Natural killer cell treated with Interleukin-12 subunit alpha and Interleukin-12 subunit beta and Interleukin-15 and Interleukin-18, amount 100 ng/mL, for 72 hours (primary cell): ENCODE measurements at regions not wholly inside any gene's neighbourhood (a gene's known extent, or its start where the extent isn't known, plus 50 kb on each side); places are given as distances from the start of the nearest gene placed in this dataset.

ENCODE experiments used
- ATAC-seq, 2 donors: fragments of 150-1000 bp; cut with Tn5 transposase in 1 of 2; sonication (Bioruptor Pico), chemical (Tn5 transposase) in 1 of 2; 2 replicates each; pipeline ENCODE4 v1.10.0; 2021
- DNase-seq: peaks from one replicate; pipeline ENCODE4 v3.0.0; 2022; ENCODE audit warnings: low spot score
- H3K27ac Mint-ChIP-seq, 2 donors: 1 replicate in 1 of 2; 2 replicates in 1 of 2; pipeline ENCODE4 v1.8.0; 2022; ENCODE audit warnings: mixed read lengths in 2 of 2, mild to moderate bottlenecking in 1 of 2, moderate library complexity in 1 of 2
- H3K27me3 Mint-ChIP-seq, 2 donors: 1 replicate in 1 of 2; 2 replicates in 1 of 2; pipeline ENCODE4 v1.8.0; 2022; ENCODE audit warnings: mixed read lengths in 2 of 2
- H3K36me3 Mint-ChIP-seq: one replicate; pipeline ENCODE4 v1.8.0; 2022; ENCODE audit warnings: mixed read lengths
- H3K4me1 Mint-ChIP-seq, 2 donors: 1 replicate in 1 of 2; 2 replicates in 1 of 2; pipeline ENCODE4 v1.8.0; 2022; ENCODE audit warnings: low read depth in 2 of 2, mixed read lengths in 2 of 2, mild to moderate bottlenecking in 1 of 2
- H3K4me3 Mint-ChIP-seq: one replicate; pipeline ENCODE4 v1.8.0; 2022; ENCODE audit warnings: mixed read lengths
- H3K9me3 Mint-ChIP-seq: 2 replicates; pipeline ENCODE4 v1.8.0; 2022; ENCODE audit warnings: mixed read lengths

GRCh38 chr21:27721675-27722074 lies 754.8 kb upstream of the ADAMTS5 start:
- H3K9me3 Mint-ChIP-seq: peaks cover 12% of the 10 kb centered on the region
- H3K4me1 Mint-ChIP-seq: no peaks in the 10 kb centered on the region
- no peak for DNase-seq

GRCh38 chr21:27719226-27719625 lies 752.3 kb upstream of the ADAMTS5 start:
- no peaks in the 10 kb centered on the region for H3K36me3 Mint-ChIP-seq
- ATAC-seq (no peak), DNase-seq (no peak)
- H3K9me3 Mint-ChIP-seq: peaks cover 3% of the 10 kb centered on the region
- H3K4me3 Mint-ChIP-seq: no peak overlapping the region
- H3K4me1 Mint-ChIP-seq: no peaks in the 10 kb centered on the region
- H3K27me3 Mint-ChIP-seq: no peaks in the 10 kb centered on the region
- no peak overlapping the region for H3K27ac Mint-ChIP-seq

More at GRCh38 chr21:27721675-27722074, 754.8 kb upstream of the ADAMTS5 start:
- H3K27me3 Mint-ChIP-seq: peaks cover 0 to 2% of the 10 kb centered on the region in 2 donors
- no peak for ATAC-seq
- no peak overlapping the region for H3K27ac Mint-ChIP-seq
- no peaks in the 10 kb centered on the region for H3K36me3 Mint-ChIP-seq
- H3K4me3 Mint-ChIP-seq: no peak overlapping the region

- no peak overlapping the region for H3K27ac Mint-ChIP-seq
- no peak overlapping the region for H3K4me3 Mint-ChIP-seq
- ATAC-seq (no peak), DNase-seq (no peak)
- H3K9me3 Mint-ChIP-seq: peaks cover 3% of the 10 kb centered on the region
- H3K4me1 Mint-ChIP-seq: no peaks in the 10 kb centered on the region
- no peaks in the 10 kb centered on the region for H3K36me3 Mint-ChIP-seq
- H3K27me3 Mint-ChIP-seq: no peaks in the 10 kb centered on the region
Measured at GRCh38 chr21:27715131-27715530, 748.2 kb upstream of the ADAMTS5 start.

GRCh38 chr21:27713154-27714109 lies 746.5 kb upstream of the ADAMTS5 start:
- Mint-ChIP-seq H3K4me1 (no peaks in the 10 kb centered on the region), H3K4me3 (no peak overlapping the region), H3K36me3 (no peaks in the 10 kb centered on the region), H3K27ac (no peak overlapping the region), H3K9me3 (peaks cover 3% of the 10 kb centered on the region), H3K27me3 (peaks cover 0 to 4% of the 10 kb centered on the region in 2 donors)
- DNase-seq (no peak), ATAC-seq (no peak)

- H3K4me3 Mint-ChIP-seq: no peak overlapping the region
- ATAC-seq: no peak
- H3K36me3 Mint-ChIP-seq: no peaks in the 10 kb centered on the region
- peaks cover 3% of the 10 kb centered on the region for H3K9me3 Mint-ChIP-seq
- DNase-seq: no peak
- H3K4me1 Mint-ChIP-seq: no peaks in the 10 kb centered on the region
- peaks cover 2 to 4% of the 10 kb centered on the region in 2 donors for H3K27me3 Mint-ChIP-seq
- H3K27ac Mint-ChIP-seq: no peak overlapping the region
Measured at GRCh38 chr21:27704567-27705166, 737.8 kb upstream of the ADAMTS5 start.

GRCh38 chr21:27703791-27704190 lies 736.9 kb upstream of the ADAMTS5 start:
- no peak for DNase-seq
- Mint-ChIP-seq H3K4me1 (no peaks in the 10 kb centered on the region), H3K4me3 (no peak overlapping the region), H3K27ac (no peak overlapping the region), H3K27me3 (peaks cover 0 to 2% of the 10 kb centered on the region in 2 donors), H3K36me3 (no peaks in the 10 kb centered on the region), H3K9me3 (no peaks in the 10 kb centered on the region)
- ATAC-seq: no peak

- DNase-seq (peak; percentile 69), ATAC-seq (peak; percentile 60 to 77)
- Mint-ChIP-seq H3K9me3 (no peaks in the 10 kb centered on the region), H3K4me3 (no peak overlapping the region), H3K36me3 (no peaks in the 10 kb centered on the region), H3K27ac (no peak overlapping the region), H3K27me3 (peaks cover 5 to 8% of the 10 kb centered on the region in 2 donors), H3K4me1 (no peaks in the 10 kb centered on the region)
Measured at GRCh38 chr21:27700974-27701614, 734.2 kb upstream of the ADAMTS5 start.

- DNase-seq (no peak), ATAC-seq (no peak)
- H3K36me3 Mint-ChIP-seq: no peaks in the 10 kb centered on the region
- peaks cover 10 to 16% of the 10 kb centered on the region in 2 donors for H3K27me3 Mint-ChIP-seq
- no peaks in the 10 kb centered on the region for H3K9me3 Mint-ChIP-seq
- no peaks in the 10 kb centered on the region for H3K4me1 Mint-ChIP-seq
- no peak overlapping the region for H3K4me3 Mint-ChIP-seq
- no peak overlapping the region for H3K27ac Mint-ChIP-seq
Measured at GRCh38 chr21:27695246-27695645, 728.4 kb upstream of the ADAMTS5 start.

- H3K9me3 Mint-ChIP-seq: no peaks in the 10 kb centered on the region
- peaks cover 10 to 16% of the 10 kb centered on the region in 2 donors for H3K27me3 Mint-ChIP-seq
- H3K4me1 Mint-ChIP-seq: no peaks in the 10 kb centered on the region
- DNase-seq (no peak), ATAC-seq (no peak)
- no peak overlapping the region for H3K4me3 Mint-ChIP-seq
- H3K27ac Mint-ChIP-seq: no peak overlapping the region
- no peaks in the 10 kb centered on the region for H3K36me3 Mint-ChIP-seq
Measured at GRCh38 chr21:27694667-27695066, 727.8 kb upstream of the ADAMTS5 start.

GRCh38 chr21:27693376-27693775 lies 726.5 kb upstream of the ADAMTS5 start:
- peaks cover 2% of the 10 kb centered on the region for H3K36me3 Mint-ChIP-seq
- H3K4me3 Mint-ChIP-seq: no peak overlapping the region
- DNase-seq (no peak), ATAC-seq (no peak)
- no peaks in the 10 kb centered on the region for H3K4me1 Mint-ChIP-seq
- peaks cover 10 to 16% of the 10 kb centered on the region in 2 donors for H3K27me3 Mint-ChIP-seq
- no peak overlapping the region for H3K27ac Mint-ChIP-seq
- H3K9me3 Mint-ChIP-seq: peaks cover 2% of the 10 kb centered on the region

GRCh38 chr21:27691516-27691915 lies 724.6 kb upstream of the ADAMTS5 start:
- Mint-ChIP-seq H3K36me3 (peaks cover 5% of the 10 kb centered on the region), H3K9me3 (peaks cover 6% of the 10 kb centered on the region), H3K27ac (no peak overlapping the region), H3K27me3 (peaks cover 7 to 10% of the 10 kb centered on the region in 2 donors), H3K4me3 (no peak overlapping the region), H3K4me1 (no peaks in the 10 kb centered on the region)
- DNase-seq (no peak), ATAC-seq (no peak)

- no peak overlapping the region for H3K27ac Mint-ChIP-seq
- no peak for DNase-seq
- ATAC-seq: no peak
- peaks cover 5% of the 10 kb centered on the region for H3K36me3 Mint-ChIP-seq
- H3K27me3 Mint-ChIP-seq: peaks cover 7% of the 10 kb centered on the region in 2 donors
- peaks cover 6% of the 10 kb centered on the region for H3K9me3 Mint-ChIP-seq
- no peak overlapping the region for H3K4me3 Mint-ChIP-seq
- H3K4me1 Mint-ChIP-seq: no peaks in the 10 kb centered on the region
Measured at GRCh38 chr21:27691006-27691405, 724.1 kb upstream of the ADAMTS5 start.

GRCh38 chr21:27690426-27690825 lies 723.5 kb upstream of the ADAMTS5 start:
- Mint-ChIP-seq H3K27ac (no peak overlapping the region), H3K4me1 (no peaks in the 10 kb centered on the region), H3K9me3 (peaks cover 6% of the 10 kb centered on the region), H3K36me3 (peaks cover 5% of the 10 kb centered on the region), H3K27me3 (peaks cover 6 to 7% of the 10 kb centered on the region in 2 donors), H3K4me3 (no peak overlapping the region)
- no peak for ATAC-seq
- DNase-seq: no peak

GRCh38 chr21:27688773-27689172 lies 721.9 kb upstream of the ADAMTS5 start:
- no peak overlapping the region for H3K27ac Mint-ChIP-seq
- H3K4me3 Mint-ChIP-seq: no peak overlapping the region
- H3K4me1 Mint-ChIP-seq: no peaks in the 10 kb centered on the region
- H3K9me3 Mint-ChIP-seq: peaks cover 6% of the 10 kb centered on the region
- DNase-seq (no peak), ATAC-seq (no peak)
- peaks cover 3 to 7% of the 10 kb centered on the region in 2 donors for H3K27me3 Mint-ChIP-seq
- peaks cover 5% of the 10 kb centered on the region for H3K36me3 Mint-ChIP-seq
